ENCODE measurements at regions not wholly inside any gene's neighbourhood (a gene's known extent, or its start where the extent isn't known, plus 50 kb on each side); places are given as distances from the start of the nearest gene placed in this dataset.

DNA sequence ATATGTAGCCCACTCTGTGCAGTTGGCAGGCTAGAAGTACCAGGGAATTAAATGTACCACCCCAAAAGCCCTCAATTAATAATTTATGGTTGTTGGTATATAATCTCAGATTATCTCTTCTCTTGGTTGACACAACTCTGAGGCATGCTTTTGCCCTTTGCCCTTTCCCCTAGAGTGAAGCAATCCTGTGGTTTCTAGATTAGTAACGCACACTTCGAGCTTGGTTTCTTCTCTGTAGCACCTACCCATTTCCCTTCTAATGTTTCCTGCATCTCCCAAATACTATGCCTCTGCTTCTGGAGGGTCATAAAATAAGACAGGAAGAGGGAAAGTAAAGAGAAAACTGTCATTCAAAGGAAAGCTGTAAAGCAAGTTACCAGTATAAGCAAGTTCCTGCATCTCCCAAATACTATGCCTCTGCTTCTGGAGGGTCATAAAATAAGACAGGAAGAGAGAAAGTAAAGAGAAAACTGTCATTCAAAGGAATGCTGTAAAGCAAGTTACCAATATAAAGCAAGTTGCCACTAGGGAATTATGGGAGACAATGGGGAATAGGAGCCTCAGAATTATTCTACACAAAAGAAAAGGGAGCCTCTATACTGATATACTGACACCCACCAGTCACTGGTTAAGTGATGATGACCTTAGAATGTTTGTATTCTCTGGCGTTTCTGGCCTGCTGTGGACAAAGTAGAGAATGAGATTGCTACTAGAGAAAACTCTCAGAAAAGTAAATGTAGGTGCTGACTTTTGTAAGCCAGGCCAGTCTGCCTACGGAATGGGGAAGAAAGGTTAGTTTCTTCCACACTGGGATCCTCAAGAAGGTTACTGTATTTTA, 862.6 kb upstream of the MAN1A1 start:
- no peak for DNase-seq

DNA sequence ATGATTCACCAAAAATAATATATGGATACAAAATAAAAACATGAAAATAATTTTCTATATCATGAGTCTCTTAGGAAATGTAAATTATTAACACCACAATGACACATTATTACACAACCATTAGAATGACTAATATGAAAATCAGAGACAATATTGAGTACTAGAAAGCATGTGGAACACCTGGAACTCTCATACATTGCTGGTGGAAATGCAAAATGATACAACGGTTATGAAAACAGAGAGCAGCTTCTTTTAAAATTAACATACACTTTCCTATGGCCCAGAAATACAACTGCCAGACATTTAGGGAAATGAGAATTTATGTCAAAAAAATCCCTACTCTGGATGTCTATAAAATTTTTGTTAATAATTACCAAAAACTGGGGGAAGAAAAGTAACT, 853.3 kb upstream of the MAN1A1 start:
- no peak for DNase-seq

DNA sequence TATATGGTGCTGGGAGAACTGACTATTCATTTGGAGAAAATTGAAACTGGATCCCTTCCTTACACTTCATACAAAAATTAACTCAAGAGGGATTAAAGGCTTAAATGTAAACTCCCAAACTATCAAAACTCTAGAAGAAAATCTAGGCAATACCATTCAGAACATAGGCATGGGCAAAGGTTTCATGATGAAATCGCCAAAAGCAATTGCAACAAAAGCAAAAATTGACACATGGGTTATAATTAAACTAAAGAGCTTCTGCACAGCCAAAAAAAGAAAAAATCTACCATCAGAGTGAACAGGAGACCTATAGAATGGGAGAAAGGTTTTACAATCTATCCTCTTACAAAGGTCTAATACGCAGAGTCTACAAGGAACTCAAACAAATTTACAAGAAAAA, 851.3 kb upstream of the MAN1A1 start:
- DNase-seq, result no peak

DNA sequence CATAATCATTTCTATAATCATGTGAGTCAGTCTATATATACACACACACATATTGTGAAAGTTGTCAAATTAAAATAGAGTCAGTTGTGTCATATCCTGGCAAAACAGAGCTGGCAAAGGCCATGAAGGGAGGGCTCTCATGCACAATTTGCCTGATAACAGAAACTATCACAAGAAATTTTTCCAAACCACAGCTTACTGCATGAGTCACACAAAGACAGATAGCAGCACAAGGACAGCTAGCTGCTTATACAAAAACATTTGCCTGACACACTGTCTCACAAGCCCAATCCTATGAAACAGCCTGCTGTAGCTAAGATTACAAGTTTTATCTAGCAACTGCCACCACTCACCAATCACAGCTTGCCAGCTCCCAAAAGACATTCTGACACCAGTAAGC, 848.5 kb upstream of the MAN1A1 start:
- no peak for DNase-seq

DNA sequence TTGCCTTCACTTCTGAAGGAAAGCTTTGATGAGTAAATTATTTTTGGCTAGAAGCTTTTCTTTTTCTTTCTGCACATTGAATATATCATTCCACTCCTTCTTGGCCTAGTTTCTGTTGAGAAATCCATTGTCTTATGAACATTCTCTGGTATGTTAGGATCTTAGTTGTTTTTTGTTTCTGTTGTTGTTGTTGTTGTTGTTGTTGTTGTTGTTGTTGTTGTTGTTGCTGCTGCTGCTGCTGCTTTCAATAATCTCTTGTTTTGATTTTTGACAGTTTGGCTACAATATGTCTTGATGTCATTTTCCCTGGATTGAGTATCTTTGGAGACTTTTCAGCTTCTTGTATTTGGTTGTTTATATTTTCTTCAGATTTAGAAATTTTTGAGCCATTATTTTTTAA, 836.5 kb upstream of the MAN1A1 start:
- DNase-seq, result no peak

DNA sequence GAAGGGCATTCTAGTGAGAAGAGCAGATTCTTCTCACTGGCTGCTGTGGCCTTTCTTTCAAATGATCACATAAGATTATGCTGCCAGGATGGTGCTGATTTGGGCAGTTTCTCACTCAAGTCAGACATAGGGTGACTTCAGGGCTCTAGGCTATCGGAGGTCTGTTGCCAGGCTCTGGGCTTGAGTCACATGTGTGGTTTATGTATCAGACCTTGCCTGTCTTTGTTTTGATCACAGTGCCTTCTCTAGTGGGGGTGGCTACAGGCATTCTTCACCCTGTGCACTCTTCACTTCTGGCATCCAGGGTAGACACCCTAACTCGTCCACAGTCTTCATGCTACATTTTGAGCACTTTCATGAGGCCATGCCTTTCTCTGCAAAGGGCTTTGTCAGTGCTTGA, 823.7 kb upstream of the MAN1A1 start:
- no peak for DNase-seq

DNA sequence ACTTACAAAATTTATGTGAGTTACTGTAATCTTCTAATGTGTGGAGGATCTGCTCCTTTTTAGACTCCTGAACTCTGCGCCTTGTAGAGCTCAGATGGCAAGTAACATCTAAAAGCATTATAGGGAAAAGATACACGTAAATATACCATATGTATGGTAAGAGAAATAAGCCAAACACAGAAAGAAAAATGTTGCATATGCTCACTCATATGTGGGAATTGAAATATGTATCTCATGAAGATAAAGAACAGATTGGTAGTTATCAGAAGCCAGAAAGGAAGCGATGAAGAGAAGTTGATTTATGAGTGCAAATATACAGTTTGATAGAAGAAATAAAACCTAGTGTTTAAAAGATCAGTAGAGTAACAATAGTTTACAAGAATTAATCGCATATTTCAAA, 815.0 kb upstream of the MAN1A1 start:
- no peak for DNase-seq

DNA sequence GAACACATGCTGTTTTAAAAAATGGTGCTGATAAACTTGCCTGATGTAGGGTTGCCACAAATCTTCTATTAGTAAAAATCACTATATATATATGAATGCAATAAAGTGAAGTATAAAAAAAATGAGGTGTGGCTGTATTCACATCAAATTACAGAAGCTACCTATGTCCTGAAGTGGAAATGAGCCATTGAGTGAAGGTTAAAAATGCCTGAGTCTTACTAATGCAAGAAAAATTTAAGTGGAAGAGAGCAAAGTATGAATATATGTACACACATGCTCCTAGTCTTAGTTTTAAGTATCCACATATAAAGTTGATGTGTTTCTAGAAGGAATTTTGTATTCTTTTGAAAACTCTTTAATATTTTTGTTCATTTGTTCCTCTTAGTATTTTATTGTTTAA, 808.3 kb upstream of the MAN1A1 start:
- no peak for DNase-seq

DNA sequence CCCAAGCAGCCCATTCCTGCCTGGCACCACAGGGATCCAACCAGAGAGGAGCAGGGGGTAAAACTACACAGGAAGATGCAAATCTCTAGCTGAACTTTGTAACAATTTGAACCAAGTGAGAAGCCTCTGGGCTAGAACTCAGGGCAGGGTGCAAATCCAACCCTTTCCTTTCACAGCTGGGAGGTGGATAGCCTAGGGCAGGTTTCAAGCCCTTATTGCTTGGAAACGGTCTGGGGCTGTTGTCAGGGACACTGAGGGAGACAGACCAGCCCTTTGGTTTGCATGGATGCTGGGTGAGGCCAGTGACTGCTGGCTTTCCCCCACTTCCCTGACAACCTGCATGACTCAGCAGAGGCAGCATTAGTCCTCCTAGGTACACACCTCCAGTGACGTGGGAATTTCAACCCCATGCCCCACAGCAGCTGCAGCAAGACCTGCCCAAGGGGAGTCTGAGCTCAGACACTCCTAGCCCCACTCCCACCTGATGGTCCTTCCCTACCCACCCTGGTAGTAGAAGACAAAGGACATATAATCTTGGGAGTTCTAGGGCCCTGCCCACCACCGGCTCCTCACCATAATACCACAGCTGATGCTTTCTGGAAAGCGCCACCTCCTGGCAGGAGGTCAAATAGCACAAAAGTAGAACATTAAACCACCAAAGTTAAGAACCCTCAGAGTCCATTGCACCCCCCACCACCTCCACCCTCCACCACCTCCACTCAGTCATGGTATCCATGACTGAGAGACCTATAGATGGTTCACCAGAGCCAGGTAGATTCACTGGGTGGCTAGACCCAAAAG, 797.7 kb upstream of the MAN1A1 start:
- peak in 1 of 4 experiments; percentile 1 for DNase-seq

DNA sequence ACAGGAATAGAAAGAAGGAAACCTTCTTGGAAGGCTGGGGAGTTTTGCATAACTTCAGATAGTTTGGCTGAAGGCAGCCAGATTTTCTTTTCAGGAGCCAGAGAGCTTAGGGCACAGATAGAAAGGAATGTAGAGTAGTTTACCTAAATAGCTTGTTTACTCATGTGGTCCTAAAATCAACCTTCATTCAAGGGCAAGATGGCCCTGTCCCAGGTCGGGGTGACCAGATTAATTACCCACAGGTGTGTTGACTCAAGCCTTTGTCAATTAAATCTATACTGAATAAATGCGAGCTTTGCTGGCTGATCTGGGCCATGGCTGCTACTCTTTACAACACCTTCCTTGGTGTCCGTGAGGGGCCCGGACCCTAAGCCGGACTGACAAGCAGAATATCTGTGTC, 792.0 kb upstream of the MAN1A1 start:
- DNase-seq, result no peak

DNA sequence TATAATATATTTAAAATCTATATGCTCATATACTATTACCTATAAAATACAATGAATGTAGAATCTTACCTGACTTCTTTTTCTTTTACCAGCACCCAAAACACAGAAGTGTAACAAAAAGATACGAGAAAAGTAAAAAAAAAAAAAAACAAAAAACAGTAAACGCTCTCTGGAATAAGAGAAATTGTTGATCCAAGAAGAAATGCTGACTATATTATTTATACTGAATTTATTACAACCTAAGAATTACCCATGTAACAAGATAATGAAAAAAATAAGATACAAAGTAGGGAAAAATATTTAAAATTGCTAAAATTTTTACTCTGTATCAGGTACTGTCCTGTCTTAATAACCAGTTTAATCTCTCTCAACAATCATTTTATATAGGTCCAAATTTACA, 787.9 kb upstream of the MAN1A1 start:
- no peak for DNase-seq

DNA sequence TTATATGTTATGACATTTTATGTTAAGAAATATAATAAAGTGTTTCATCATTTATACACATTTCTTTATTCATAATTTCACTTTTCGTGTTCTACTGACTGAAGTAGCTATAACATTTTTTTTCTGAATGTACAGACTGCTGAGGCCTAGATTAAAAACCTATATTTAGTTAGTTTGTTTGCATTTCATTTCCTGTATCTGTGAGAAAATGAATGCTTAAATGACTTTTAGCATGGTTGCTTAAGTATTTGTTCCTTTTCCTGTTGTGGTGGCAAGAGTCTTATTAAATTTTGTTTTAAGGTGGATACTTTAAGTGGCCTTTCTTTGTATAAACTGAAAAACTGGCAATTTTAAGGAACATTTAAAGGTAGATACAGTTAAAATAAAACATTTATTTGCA, 779.7 kb upstream of the MAN1A1 start:
- no peak for DNase-seq

DNA sequence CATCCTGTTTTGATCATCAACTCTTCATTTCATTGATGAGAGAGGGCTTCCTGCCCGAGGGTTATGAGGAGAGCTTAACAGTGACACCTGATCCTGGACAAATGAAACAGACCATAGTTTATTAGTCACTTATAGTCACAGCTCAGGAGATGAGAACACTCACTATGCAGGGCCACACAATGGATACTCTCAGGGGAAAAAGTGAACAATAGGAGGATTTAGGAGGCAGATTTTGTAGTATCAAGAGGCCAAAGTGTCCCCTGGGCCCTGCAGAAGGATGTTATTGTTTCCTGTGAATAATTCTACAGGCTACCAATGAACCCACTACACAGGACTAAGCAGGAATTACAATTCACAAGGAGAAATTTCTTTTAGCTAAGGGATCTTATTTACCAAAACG, 772.8 kb upstream of the MAN1A1 start:
- no peak for DNase-seq

DNA sequence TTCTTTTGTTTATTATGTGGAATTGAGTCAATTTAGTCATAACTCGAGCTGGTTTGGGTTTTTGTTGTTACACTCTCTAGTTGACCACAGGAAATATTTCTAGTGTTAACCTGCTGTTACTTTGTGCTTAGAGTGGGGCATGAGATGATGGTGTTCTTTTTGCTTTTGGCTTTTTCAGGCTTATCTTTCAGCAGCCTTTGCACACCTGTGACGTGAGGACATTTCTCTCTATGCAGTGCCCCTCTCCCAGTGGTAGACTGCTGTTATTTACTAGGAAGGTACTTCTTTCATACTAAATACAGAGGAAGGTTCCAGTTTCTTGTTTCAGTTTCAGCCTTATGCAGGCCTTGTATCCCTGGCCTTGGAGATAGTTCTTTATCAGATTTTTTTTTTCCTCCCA, 766.8 kb upstream of the MAN1A1 start:
- DNase-seq, result no peak

DNA sequence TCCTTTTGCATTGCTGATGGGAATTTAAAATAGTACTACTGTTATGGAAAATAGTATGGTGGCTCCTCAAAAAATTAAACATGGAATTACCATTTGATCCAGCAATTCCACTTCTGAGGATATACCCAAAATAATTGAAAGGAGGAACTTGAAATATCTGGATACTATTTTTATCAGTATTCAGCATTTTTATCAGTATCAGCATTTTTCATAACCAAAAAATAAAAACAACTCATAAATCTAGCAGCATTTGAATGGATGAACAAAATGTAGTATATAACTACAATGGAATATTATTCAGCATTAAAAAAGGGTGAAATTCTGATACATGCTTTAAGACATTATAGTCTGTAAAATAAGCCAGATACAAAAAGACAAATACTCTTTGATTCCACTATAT, 763.4 kb upstream of the MAN1A1 start:
- DNase-seq, result no peak

DNA sequence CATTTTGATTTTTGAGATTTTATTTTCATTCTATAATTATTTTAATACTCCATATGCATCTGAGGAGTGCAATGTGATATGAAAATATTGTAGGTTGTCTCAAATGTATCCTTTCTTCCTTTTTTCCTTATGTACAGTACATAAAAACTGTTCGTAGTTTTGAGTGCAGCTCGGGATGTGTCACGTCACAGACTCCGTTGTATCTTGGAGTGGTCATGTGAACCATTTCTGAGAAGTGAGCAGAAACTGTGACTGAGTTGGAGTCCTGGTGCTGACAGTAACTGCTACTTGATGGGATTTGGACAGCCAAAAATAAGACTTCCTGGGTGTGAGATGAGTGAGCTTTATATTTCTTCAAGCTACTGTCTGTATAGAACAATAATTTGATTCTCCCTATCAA, 761.4 kb upstream of the MAN1A1 start:
- DNase-seq, result no peak

DNA sequence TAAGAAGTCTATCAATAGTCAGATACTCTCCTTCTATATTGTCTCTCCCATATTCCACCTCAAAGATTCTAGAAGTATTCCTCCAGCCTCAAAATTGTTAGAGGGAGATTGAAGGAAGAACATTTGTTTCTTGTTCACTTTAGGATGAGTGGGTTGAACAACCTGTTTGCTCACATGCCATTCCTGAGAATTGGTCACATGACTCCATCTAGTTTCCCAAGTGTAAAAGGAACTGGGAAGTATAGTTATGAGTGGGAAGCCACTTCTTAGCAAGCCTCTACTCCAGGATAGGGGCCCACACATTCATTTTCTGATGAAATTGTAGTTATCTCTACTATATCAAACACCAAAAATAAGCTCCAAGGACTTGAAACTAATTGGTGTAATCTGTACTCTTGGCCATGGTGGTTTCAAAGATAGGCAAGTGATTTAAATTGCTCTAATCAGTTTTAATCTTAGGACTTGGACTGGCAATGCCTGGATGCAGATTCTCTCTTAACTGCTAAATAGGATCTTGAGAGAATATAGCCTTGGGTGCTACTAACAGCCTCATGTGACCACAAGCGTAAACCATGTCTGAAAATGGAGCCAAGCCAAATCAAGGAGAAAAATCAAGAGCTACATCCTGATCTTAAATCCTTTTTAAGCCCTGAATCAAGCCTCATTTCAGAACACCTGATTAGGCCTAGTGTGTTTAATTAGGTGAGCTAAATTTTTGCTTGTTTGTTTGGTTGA, 758.7 kb upstream of the MAN1A1 start:
- DNase-seq, result no peak

DNA sequence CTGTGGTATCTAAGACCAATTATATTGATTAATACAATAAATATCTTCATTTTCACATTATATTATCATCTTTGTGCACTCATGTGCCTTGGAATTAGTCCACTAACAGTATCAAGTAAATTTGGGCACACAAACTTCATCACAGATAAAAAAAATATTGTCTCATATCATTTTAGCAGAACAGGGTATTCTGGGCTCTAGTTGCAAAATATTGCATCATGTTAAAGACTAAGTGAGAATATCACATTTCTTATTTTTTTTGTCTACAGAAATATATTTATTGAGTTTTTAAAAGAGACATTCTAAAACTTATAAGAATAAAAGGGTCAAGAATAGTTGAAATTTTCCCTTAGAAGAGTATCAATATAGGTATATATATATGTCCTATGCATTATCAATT, 754.1 kb upstream of the MAN1A1 start:
- no peak for DNase-seq

DNA sequence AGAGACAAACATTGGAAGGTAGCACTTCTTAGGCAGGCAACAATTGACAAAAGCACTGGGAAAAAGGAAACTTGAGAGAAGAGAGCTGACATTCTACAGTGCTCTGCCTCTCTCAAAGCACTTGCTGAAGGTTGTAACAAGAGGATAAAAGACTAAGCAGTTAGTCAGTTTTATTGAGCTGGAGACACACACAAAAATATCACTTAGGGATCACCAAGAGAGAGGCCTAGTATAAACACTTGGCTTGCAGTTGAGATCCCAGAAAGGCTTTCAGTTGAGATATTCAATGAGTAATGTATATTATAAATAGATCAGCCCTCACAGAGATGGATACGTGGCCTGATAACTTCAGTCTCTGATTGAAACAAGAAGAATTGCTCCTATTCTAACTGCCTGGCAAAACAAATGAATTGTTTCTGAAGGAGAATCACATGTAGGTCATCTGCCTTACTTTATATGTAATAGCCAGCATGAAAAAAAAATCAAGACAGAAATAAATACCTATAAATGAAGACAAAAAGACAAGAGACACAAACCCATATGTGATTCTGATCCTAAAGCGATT, 747.2 kb upstream of the MAN1A1 start:
- no peak for DNase-seq

DNA sequence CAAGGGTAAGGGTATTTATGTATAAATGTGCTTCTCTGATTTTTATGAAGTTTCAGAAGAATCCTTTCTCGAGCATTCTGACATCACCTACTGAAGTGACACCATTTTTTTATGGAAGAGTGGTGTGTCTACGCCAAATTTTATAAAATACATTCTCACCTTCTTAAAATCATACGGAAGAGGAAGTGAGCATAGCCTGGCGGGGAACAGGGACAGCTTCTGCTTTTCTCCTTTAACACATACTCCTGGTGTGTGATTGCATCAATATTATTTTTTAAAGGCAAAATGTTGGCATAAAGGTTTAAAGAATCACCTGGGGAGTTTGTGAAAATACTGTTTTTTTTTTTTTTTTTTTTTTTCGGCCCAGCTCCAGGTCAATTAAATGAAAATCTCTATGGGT, 733.6 kb upstream of the MAN1A1 start:
- peak in 3 of 4 experiments; percentile 2 to 14 (median 10) for DNase-seq

DNA sequence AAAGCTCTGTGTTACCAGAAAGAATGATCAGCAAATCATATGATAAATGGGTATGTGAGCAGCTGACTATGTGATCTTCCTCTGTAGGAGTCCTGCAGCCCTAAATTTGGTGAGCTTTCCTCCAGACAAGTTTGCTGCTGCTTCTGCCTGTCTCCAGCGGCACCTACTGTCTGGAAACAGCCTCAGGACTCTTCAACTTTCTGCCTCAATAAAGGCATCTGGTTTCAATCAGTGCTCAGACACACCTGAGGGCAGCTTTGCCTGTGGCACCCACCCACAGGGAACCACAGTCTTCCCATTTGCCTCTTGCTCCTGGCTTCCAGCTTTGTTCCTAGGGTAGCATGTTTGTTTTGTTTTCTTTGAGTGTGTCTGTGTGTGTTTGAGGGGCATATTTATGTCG, 727.9 kb upstream of the MAN1A1 start:
- DNase-seq, result peak in 3 of 4 experiments; percentile 7 to 10 (median 10)

DNA sequence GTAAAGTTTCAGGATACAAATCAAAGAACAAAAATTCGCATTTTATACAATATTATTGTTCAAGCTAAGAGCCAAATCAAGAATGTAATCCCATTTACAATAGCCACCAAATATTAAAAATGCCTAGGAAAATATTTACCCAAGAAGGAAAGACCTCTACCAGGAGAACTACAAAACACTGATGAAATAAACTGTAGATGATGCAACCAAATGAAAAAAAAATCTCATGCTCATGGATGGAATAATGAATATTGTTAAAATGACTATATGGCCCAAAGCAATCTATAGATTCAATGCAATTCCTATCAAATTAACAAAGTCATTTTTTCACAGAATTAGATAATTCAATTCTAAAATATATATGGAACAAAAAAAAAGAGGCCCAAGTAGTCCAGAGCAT, 708.8 kb upstream of the MAN1A1 start:
- no peak for DNase-seq

DNA sequence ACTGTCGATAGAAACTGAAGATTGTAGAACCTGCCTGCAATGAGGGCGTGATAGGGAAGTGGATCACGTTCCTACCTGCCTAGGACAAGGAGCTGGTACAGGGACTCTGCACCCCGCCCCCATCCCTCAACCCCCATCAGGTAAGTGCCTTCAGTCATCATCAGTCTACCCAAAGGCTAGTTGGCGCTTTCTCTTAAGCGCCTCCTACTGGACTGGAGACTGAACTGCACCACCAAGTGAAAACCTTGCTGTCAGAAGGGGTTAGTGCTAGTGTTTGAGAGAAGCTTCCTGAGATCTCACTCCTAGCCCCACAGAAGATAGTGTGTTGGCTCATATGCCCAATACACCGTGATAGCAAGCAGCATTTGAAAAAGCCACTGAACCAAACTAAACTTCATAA, 706.5 kb upstream of the MAN1A1 start:
- peak; percentile 17 to 43 (median 27) for DNase-seq
